ENCODE measurements at regions not wholly inside any gene's neighbourhood (a gene's known extent, or its start where the extent isn't known, plus 50 kb on each side); places are given as distances from the start of the nearest gene placed in this dataset.

- no peak for TF ChIP-seq CTCF (IDR thresholded peaks at IDR 0.05)
- TF ChIP-seq POLR2A (IDR thresholded peaks at IDR 0.05): no peak
- no peaks in the 10 kb centered on the region for H3K9me3 ChIP-seq
Measured at GRCh38 chr2:41785251-41786022, 262.4 kb upstream of the PKDCC start.

GRCh38 chr2:41791523-41791922 is 256.3 kb upstream of the PKDCC start:
- intact Hi-C loops (cut with DNase I; ENCODE audit: low total_unique reads): no loop called here
- Histone ChIP-seq H3K9me3 (no peaks in the 10 kb centered on the region), H3K27ac (no peak overlapping the region), H3K4me1 (no peaks in the 10 kb centered on the region), H3K4me3 (no peak overlapping the region), H3K27me3 (no peaks in the 10 kb centered on the region), H3K36me3 (no peaks in the 10 kb centered on the region)
- no peak for DNase-seq
- no peak for TF ChIP-seq CTCF (IDR thresholded peaks at IDR 0.05)
- no peak for TF ChIP-seq POLR2A (IDR thresholded peaks at IDR 0.05)

More at GRCh38 chr2:41785251-41786022, 262.4 kb upstream of the PKDCC start:
- H3K27me3 ChIP-seq: no peaks in the 10 kb centered on the region
- H3K27ac ChIP-seq: no peak overlapping the region
- intact Hi-C loops (cut with DNase I; ENCODE audit: low total_unique reads): no loop called here
- H3K4me3 ChIP-seq: no peak overlapping the region
- H3K4me1 ChIP-seq: no peaks in the 10 kb centered on the region
- H3K36me3 ChIP-seq: no peaks in the 10 kb centered on the region
- no peak for DNase-seq

- intact Hi-C loops (cut with DNase I; ENCODE audit: low total_unique reads): no loop called here
- TF ChIP-seq CTCF (IDR thresholded peaks at IDR 0.05) (no peak), POLR2A (IDR thresholded peaks at IDR 0.05) (no peak)
- Histone ChIP-seq H3K4me3 (no peak overlapping the region), H3K36me3 (no peaks in the 10 kb centered on the region), H3K9me3 (peaks cover 0 to 5% of the 10 kb centered on the region in 2 donors), H3K27me3 (peaks cover 0 to 7% of the 10 kb centered on the region in 2 donors), H3K4me1 (no peaks in the 10 kb centered on the region), H3K27ac (no peak overlapping the region)
- DNase-seq: no peak
Measured at GRCh38 chr2:41803361-41803760, 244.5 kb upstream of the PKDCC start.

- H3K27ac ChIP-seq: no peak overlapping the region
- peaks cover 0 to 7% of the 10 kb centered on the region in 2 donors for H3K27me3 ChIP-seq
- no peak overlapping the region for H3K4me3 ChIP-seq
- TF ChIP-seq CTCF (IDR thresholded peaks at IDR 0.05): no peak
- peaks cover 0 to 3% of the 10 kb centered on the region in 2 donors for H3K9me3 ChIP-seq
- H3K4me1 ChIP-seq: no peaks in the 10 kb centered on the region
- intact Hi-C loops (cut with DNase I; ENCODE audit: low total_unique reads): no loop called here
- no peaks in the 10 kb centered on the region for H3K36me3 ChIP-seq
- DNase-seq: no peak
Measured at GRCh38 chr2:41806286-41806685, 241.5 kb upstream of the PKDCC start.

GRCh38 chr2:41821167-41821566 is 226.7 kb upstream of the PKDCC start:
- no peak for TF ChIP-seq CTCF (IDR thresholded peaks at IDR 0.05)
- no peak for TF ChIP-seq POLR2A (IDR thresholded peaks at IDR 0.05)
- Histone ChIP-seq H3K9me3 (no peaks in the 10 kb centered on the region), H3K4me1 (no peaks in the 10 kb centered on the region), H3K27ac (no peak overlapping the region), H3K4me3 (no peak overlapping the region), H3K27me3 (no peaks in the 10 kb centered on the region), H3K36me3 (no peaks in the 10 kb centered on the region)
- no peak for DNase-seq
- intact Hi-C loops (cut with DNase I; ENCODE audit: low total_unique reads): no loop called here

Data from uterus (tissue), 3 donors.